ENCODE measurements at regions not wholly inside any gene's neighbourhood (a gene's known extent, or its start where the extent isn't known, plus 50 kb on each side); places are given as distances from the start of the nearest gene placed in this dataset.
A peak's percentile ranks its signal among the peaks of the same experiment; 100 is the strongest.

- Histone ChIP-seq H3K27ac (no peak overlapping the region), H3K4me1 (no peaks in the 10 kb centered on the region), H3K27me3 (no peaks in the 10 kb centered on the region), H3K4me3 (no peak overlapping the region), H3K9me3 (no peaks in the 10 kb centered on the region), H3K36me3 (no peaks in the 10 kb centered on the region)
- 46% methylated on average over 4 of the region's 7 CpGs for WGBS (ENCODE audit: insufficient coverage, low coverage, low lambda C conversion rate, missing lambda C conversion rate)
- TF ChIP-seq CTCF (IDR thresholded peaks at IDR 0.05): no peak
- TF ChIP-seq POLR2A (IDR thresholded peaks at IDR 0.05): no peak
- no peak for DNase-seq
- intact Hi-C loops (cut with DNase I): no loop called here
- no peak for ATAC-seq
These were observed 52.1 kb upstream of the PPFIA2 start for GRCh38 chr12:81811061-81811777.

GRCh38 chr12:81809829-81810595 lies 50.9 kb upstream of the PPFIA2 start:
- intact Hi-C loops (cut with DNase I): no loop called here

GRCh38 chr12:81809113-81809777 lies 50.1 kb upstream of the PPFIA2 start:
- no peak overlapping the region for H3K27ac ChIP-seq

More at GRCh38 chr12:81809829-81810595, 50.9 kb upstream of the PPFIA2 start:
- DNase-seq (no peak), ATAC-seq (peak in 3 of 4 donors; percentile 36 to 52 (median 52))
- no peak overlapping the region for H3K27ac ChIP-seq
- no peaks in the 10 kb centered on the region for H3K27me3 ChIP-seq
- 7% methylated on average over 4 of the region's 4 CpGs for WGBS (ENCODE audit: insufficient coverage, low coverage, low lambda C conversion rate, missing lambda C conversion rate)
- H3K4me1 ChIP-seq: no peaks in the 10 kb centered on the region
- no peaks in the 10 kb centered on the region for H3K9me3 ChIP-seq
- no peaks in the 10 kb centered on the region for H3K36me3 ChIP-seq
- no peak for TF ChIP-seq CTCF (IDR thresholded peaks at IDR 0.05)
- no peak for TF ChIP-seq POLR2A (IDR thresholded peaks at IDR 0.05)
- no peak overlapping the region for H3K4me3 ChIP-seq

More at GRCh38 chr12:81809113-81809777, 50.1 kb upstream of the PPFIA2 start:
- DNase-seq: no peak
- TF ChIP-seq CTCF (IDR thresholded peaks at IDR 0.05) (no peak), POLR2A (IDR thresholded peaks at IDR 0.05) (no peak)
- Histone ChIP-seq H3K27me3 (no peaks in the 10 kb centered on the region), H3K9me3 (no peaks in the 10 kb centered on the region), H3K4me3 (no peak overlapping the region), H3K4me1 (no peaks in the 10 kb centered on the region), H3K36me3 (no peaks in the 10 kb centered on the region)
- no peak for ATAC-seq
- 51% methylated on average over 4 of the region's 4 CpGs for WGBS (ENCODE audit: insufficient coverage, low coverage, low lambda C conversion rate, missing lambda C conversion rate)
- intact Hi-C loops (cut with DNase I): no loop called here
